ENCODE measurements at regions not wholly inside any gene's neighbourhood (a gene's known extent, or its start where the extent isn't known, plus 50 kb on each side); places are given as distances from the start of the nearest gene placed in this dataset.
"Not testable (repeated sequence)": the region's sequence is repeated elsewhere in the genome, so short reads cannot be mapped to it uniquely, and the experiment has no call there.

DNA sequence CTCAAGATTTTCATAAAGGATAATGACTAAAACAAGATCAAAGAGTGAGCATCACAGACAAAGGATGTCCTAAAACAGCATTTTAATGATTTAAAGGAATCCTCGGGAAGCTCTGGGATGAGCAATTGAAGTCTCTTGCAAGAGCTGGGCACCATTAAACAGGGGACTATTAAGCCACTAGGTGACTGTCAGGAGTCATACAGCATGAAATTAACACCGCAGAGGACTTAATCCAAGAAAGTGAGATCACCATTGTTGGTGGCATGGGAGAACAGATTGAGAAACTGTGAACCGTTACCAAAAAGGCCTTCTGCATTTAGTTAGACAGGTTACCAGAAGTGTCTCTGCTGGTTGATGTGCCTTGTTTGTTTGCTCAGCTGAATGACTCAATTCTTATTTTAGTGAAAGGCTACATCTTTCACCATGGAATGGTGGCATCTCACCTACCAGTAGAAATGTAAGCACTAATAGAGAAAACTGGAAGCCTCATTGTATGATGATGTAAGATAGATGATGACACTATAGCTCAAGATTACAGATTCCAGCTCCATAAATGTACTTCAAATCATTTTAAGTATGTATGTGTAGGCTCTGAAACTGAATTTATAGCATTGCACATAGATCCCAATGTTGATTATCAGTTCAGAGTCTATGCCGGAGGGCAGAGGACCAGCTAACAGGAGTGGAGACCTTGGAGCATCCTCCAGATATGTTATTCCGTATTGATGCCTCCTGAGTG, 427.6 kb downstream of the SUCLG1 start:
- peaks cover 6% of the 10 kb centered on the region for H3K4me1 Mint-ChIP-seq
- DNase-seq (no peak), ATAC-seq (no peak)
- no peaks in the 10 kb centered on the region for H3K27me3 Mint-ChIP-seq
- no peaks in the 10 kb centered on the region for H3K9me3 Mint-ChIP-seq
- no peak overlapping the region for H3K4me3 Mint-ChIP-seq
- no peak overlapping the region for H3K27ac Mint-ChIP-seq

DNA sequence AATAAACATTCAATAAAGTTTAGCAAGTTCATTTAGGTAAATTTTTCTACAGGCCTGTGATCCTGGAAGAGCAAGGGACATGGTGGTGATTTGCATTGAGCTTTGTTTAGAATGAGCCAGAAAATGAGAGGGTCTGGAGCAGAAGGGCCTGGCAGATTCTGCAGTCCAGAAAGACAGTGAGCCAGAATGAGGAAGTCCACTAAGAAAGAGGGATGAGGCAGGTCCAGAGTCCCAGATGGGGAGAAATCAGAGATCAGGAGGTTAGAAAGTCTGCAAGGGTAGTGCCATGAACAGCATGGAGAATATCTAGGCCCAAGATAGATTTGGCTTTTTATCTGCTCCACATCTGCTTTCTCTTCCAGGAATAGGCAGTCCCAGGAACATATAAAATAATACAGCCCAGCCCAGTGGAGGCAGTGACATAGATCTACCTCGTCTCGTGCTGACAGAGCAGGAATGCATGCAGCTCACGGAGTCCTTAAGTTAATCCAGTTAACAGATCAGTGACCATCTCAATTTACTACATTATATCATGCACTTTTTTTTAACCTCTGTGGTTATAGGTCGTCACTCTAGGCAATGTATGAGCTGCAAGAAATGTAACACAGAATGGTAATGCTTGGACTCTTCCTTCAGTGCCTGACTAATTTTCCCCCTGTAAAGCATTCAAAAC, 429.0 kb downstream of the SUCLG1 start:
- ATAC-seq (no peak), DNase-seq (no peak)
- Mint-ChIP-seq H3K9me3 (no peaks in the 10 kb centered on the region), H3K27ac (no peak overlapping the region), H3K4me1 (peaks cover 6% of the 10 kb centered on the region), H3K4me3 (no peak overlapping the region), H3K27me3 (no peaks in the 10 kb centered on the region)

DNA sequence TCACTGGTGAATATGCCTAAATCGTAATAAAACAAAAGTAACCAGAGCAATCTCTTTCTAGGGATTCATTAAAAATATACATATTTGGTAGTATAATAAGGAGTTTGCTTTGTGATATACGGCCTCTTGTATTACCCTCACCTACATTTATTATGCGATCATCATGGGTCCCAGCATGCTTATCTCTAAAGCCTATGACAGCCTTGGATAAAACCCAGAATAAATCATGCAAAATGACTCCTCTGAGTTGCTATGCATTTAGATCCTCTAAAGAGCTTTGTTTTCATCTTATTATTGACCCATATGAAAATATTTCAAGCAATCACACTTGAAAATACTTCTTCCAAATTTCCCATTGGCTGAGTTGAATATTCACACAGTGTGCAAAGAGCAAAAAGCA, 432.3 kb downstream of the SUCLG1 start:
- H3K4me3 Mint-ChIP-seq, result no peak overlapping the region
- DNase-seq (no peak), ATAC-seq (no peak)
- H3K27me3 Mint-ChIP-seq, result no peaks in the 10 kb centered on the region
- no peak overlapping the region for H3K27ac Mint-ChIP-seq
- no peaks in the 10 kb centered on the region for H3K4me1 Mint-ChIP-seq
- no peaks in the 10 kb centered on the region for H3K9me3 Mint-ChIP-seq

DNA sequence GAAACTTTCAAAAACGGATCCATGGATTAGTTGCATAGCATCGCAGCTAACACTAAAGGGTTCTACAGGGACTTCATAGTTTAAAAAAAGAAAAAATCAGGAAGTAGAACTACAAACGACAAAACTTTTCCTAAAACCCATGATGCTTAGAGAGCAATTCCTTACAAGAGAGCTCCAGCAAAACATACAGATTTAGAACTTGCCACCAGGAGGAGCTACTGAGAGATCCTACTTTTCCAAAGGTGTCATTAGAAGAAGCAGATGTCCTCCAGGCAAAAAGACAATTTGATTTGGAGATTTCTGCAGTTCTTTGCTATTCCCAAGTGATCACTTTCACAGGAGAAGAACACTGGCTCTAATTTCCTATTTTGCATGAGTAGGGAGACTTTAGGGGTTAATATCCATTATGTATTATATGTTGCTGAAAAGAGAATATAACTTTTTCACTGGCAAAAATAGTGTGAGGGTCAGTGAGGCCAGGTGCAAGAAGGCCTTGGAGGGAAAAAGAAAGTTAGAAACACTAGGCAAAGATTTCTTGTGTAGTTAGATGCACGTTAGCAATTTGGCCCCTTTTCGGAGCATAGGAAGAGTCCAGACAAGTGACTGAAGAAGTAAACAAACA, 436.2 kb downstream of the SUCLG1 start:
- H3K9me3 Mint-ChIP-seq, result no peaks in the 10 kb centered on the region
- no peak overlapping the region for H3K27ac Mint-ChIP-seq
- H3K4me3 Mint-ChIP-seq, result no peak overlapping the region
- DNase-seq, result no peak
- ATAC-seq, result no peak
- no peaks in the 10 kb centered on the region for H3K4me1 Mint-ChIP-seq
- H3K27me3 Mint-ChIP-seq, result no peaks in the 10 kb centered on the region

DNA sequence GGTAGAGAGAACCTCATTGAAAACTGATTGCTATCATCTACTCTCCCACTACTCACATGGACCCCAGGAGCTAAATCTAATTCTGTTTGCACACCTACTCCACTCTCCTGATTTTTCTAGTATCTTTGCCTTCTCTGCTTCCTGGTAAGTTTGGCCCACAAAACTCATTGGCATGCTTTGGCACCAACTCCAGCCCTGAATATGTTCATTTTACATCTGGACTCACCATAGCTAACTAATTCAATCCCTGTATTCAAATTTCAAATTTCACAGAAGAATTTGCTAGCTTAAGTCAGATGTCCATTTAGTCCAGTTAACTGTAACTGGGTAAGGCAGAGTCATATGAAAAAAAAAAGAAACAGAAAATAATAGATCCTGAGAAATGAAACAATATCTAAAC, 442.1 kb downstream of the SUCLG1 start:
- Mint-ChIP-seq H3K4me3 (no peak overlapping the region), H3K27ac (no peak overlapping the region), H3K27me3 (no peaks in the 10 kb centered on the region), H3K4me1 (no peaks in the 10 kb centered on the region), H3K9me3 (no peaks in the 10 kb centered on the region)
- DNase-seq (no peak), ATAC-seq (no peak)

DNA sequence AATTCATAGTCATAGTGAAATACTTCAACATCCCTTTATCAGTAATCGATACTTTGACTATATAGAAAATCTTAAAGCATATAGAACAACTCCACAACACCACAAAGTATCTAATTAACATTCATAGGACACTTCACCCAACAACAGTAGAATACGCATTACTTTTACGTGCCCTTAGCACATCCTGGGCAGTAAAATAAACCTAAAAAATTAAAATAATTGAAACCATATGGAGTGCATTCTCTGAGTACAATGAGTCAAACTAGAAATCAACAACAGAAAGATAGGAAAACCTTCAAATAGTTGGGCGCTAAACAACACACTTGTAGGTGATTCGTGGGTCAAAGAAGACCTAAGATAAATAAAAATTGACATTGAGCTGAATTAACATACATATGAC, 442.9 kb downstream of the SUCLG1 start:
- no peaks in the 10 kb centered on the region for H3K4me1 Mint-ChIP-seq
- no peaks in the 10 kb centered on the region for H3K9me3 Mint-ChIP-seq
- ATAC-seq (no peak), DNase-seq (no peak)
- H3K4me3 Mint-ChIP-seq, result no peak overlapping the region
- no peaks in the 10 kb centered on the region for H3K27me3 Mint-ChIP-seq
- H3K27ac Mint-ChIP-seq, result no peak overlapping the region

DNA sequence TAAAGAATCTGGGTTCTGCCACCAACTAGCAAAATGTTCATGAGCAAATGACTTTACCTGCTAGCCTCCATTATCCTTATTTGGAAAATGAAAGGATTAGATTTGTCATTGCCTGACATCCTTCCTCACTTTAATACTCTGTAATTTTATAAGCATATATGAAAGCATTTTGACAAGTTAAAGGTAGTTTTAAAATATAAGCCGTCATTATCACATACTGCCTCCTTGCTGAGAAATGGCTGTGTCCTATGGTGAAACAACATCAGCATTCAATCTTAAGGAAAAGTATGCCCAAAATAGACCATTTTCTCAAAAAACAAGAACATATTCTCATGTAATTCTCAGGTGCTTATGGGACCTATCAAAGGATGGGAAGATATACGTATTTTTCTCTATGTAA, 461.2 kb downstream of the SUCLG1 start:
- ATAC-seq, result no peak
- DNase-seq, result no peak
- H3K27ac Mint-ChIP-seq, result no peak overlapping the region
- H3K4me3 Mint-ChIP-seq, result no peak overlapping the region
- H3K27me3 Mint-ChIP-seq, result no peaks in the 10 kb centered on the region
- H3K9me3 Mint-ChIP-seq, result no peaks in the 10 kb centered on the region
- H3K4me1 Mint-ChIP-seq, result no peaks in the 10 kb centered on the region

DNA sequence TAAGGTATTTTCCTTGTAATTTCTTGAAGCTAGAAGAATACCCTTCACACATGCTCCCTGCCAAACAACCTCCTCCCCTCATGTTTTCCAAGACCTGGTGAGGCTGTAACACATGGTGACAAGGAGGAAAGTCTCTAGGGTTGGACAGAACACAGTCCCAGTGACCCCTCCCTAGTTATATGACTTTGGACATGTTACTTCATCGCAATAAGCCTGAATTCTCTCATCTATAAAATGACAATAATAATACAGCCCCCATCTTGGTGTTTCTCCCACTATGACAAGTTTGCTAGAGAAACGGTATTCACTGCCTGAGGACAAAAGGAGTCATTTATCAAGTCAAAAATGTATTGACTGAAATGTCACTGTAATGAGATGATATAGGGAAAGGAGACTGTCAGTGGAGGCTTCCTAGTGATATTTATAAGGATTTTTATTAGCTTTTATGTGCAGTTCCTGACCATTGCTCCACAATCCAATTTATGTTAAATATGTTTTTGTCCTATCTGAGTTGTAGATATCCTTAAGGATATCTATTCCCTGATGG, 464.4 kb downstream of the SUCLG1 start:
- Mint-ChIP-seq H3K27ac (peak overlapping the region in 1 of 2 donors; percentile 14), H3K9me3 (peaks cover 0 to 8% of the 10 kb centered on the region in 2 donors), H3K4me3 (no peak overlapping the region), H3K4me1 (no peaks in the 10 kb centered on the region), H3K27me3 (no peaks in the 10 kb centered on the region)
- ATAC-seq (no peak), DNase-seq (no peak)

DNA sequence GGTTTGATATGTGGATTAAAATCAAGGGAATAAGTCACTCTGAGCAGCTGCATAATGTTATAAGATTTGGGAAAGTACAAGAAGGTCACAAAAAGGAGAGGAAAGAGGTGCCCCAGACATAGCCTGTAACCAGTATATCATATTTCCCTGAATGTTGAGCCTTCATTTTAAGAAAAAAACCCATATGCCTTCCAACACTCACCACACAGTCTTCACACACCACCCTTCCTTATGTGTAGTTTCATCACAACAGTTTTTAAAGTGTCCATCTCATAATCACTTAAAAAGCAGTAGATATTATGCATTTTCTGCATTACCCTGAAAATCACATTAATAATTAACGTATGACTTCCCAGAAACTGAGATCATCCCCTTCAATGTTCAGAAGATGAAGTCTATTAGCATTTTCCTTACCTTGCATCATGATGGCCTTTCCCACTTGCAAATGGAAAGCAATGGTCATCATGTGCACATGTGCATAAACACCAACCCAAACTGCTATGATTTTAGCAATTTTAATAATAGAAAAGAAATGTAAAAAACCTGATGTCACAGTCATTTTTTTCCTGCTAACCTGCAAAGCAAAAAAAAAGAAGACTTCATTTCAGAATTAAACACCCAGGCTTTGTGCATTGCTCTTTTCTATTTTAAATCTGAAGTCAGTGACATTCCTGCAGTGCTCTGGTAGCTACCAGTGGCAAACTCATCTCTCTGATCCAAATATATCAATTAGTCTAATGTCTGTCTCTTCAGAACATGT, 465.0 kb downstream of the SUCLG1 start:
- no peaks in the 10 kb centered on the region for H3K4me1 Mint-ChIP-seq
- DNase-seq (no peak), ATAC-seq (no peak)
- no peaks in the 10 kb centered on the region for H3K27me3 Mint-ChIP-seq
- H3K27ac Mint-ChIP-seq, result no peak overlapping the region
- H3K9me3 Mint-ChIP-seq, result peaks cover 0 to 8% of the 10 kb centered on the region in 2 donors
- H3K4me3 Mint-ChIP-seq, result no peak overlapping the region

DNA sequence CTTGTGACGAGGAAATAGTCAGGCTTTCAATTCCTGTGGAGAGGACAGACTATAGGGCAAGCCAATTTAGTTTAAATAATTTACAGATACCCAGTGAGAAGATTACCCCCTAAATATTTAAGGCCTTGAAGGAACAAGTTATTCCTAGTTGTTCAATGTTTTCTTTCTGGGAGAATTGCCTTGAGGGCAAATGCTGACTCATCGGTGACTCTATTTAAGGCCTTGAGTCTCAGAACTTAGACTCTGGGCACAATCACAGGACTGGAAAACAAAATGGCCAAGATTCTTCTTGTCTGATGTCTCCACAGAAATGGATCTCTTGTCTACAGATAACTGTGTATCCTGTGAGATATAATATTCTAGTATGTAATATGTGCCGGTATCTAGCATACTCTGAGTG, 467.1 kb downstream of the SUCLG1 start:
- no peaks in the 10 kb centered on the region for H3K27me3 Mint-ChIP-seq
- no peaks in the 10 kb centered on the region for H3K4me1 Mint-ChIP-seq
- no peak overlapping the region for H3K4me3 Mint-ChIP-seq
- DNase-seq (no peak), ATAC-seq (no peak)
- H3K27ac Mint-ChIP-seq, result no peak overlapping the region
- H3K9me3 Mint-ChIP-seq, result peaks cover 0 to 8% of the 10 kb centered on the region in 2 donors

DNA sequence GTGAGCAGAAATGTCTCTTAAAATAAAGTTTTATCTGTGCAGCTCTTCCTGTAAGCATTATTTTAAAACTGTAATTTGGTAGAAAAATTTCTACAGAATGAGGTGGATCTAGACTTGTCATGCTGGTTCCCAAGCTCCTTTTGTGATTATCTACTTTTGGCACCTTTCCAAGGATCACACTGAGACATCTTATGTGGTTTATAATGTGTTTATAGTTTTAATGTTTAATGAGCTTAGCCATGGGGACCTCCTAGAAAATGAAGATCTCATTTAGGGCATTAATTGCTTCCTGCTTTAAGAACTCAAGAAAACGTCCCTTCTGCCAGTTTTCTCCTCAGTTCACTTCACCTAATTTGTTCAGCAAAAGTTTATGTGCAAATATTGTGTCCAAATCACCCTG, 468.4 kb downstream of the SUCLG1 start:
- no peaks in the 10 kb centered on the region for H3K4me1 Mint-ChIP-seq
- H3K4me3 Mint-ChIP-seq, result no peak overlapping the region
- H3K9me3 Mint-ChIP-seq, result peaks cover 4 to 8% of the 10 kb centered on the region in 2 donors
- DNase-seq (no peak), ATAC-seq (no peak)
- H3K27me3 Mint-ChIP-seq, result no peaks in the 10 kb centered on the region
- no peak overlapping the region for H3K27ac Mint-ChIP-seq

DNA sequence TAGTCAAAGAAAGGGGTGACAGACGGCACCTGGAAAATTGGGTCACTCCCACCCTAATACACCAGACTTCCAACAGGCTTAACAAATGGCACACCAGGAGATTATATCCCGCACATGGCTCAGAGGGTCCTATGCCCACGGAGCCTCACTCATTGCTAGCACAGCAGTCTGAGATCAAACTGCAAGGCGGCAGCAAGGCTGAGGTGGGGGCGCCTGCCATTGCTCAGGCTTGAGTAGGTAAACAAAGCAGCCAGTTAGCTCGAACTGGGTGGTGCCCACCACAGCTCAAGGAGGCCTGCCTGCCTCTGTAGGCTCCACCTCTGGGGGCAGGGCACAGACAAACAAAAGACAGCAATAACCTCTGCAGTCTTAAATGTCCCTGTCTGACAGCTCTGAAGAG, 482.5 kb downstream of the SUCLG1 start:
- ATAC-seq, H3K4me3 Mint-ChIP-seq, H3K27ac Mint-ChIP-seq, H3K27me3 Mint-ChIP-seq, DNase-seq, H3K4me1 Mint-ChIP-seq: not testable (repeated sequence)
- peaks cover 15 to 18% of the 10 kb centered on the region in 2 donors for H3K9me3 Mint-ChIP-seq

DNA sequence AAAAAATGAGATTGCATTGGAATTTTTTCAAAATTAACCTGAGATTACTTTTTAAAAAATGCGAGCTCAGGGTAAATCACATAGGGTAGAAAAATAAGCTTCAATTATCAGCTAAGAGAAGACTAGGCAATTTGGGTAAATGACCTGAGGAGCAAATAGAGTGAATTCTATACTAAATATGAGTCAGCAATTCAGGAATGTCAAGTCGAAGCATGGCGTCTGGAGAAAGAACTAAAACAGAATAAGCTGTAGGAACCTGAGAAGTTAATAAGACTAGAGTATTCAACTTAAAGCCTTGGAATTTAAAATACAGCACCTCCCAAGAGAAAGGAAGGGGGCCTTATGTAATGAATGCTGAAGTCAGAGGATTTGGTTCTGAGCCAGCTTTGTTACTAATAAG, 487.0 kb downstream of the SUCLG1 start:
- no peak overlapping the region for H3K4me3 Mint-ChIP-seq
- no peaks in the 10 kb centered on the region for H3K4me1 Mint-ChIP-seq
- H3K9me3 Mint-ChIP-seq, result peaks cover 9 to 13% of the 10 kb centered on the region in 2 donors
- ATAC-seq (no peak), DNase-seq (no peak)
- H3K27me3 Mint-ChIP-seq, result no peaks in the 10 kb centered on the region
- H3K27ac Mint-ChIP-seq, result no peak overlapping the region

DNA sequence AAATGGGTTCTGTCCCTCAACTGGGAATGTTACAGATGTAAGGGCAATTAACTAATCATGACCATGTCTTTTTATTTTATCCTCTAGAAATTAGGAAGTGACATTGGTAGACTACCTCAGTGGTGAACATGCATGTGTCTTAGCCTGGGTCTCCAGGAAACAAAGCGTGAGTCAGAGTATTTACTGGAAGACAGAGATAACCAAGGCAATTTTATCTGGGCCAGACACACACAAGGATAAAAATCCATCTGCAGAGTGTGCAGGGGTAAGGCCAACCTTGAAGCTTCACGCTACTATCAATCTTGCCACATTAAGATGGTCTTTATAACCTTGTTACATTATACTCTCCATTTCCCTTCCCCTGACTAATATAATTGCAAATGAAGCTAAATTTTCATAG, 487.5 kb downstream of the SUCLG1 start:
- H3K4me3 Mint-ChIP-seq, result no peak overlapping the region
- ATAC-seq (no peak), DNase-seq (no peak)
- no peak overlapping the region for H3K27ac Mint-ChIP-seq
- H3K9me3 Mint-ChIP-seq, result peaks cover 9 to 15% of the 10 kb centered on the region in 2 donors
- H3K27me3 Mint-ChIP-seq, result no peaks in the 10 kb centered on the region
- no peaks in the 10 kb centered on the region for H3K4me1 Mint-ChIP-seq

DNA sequence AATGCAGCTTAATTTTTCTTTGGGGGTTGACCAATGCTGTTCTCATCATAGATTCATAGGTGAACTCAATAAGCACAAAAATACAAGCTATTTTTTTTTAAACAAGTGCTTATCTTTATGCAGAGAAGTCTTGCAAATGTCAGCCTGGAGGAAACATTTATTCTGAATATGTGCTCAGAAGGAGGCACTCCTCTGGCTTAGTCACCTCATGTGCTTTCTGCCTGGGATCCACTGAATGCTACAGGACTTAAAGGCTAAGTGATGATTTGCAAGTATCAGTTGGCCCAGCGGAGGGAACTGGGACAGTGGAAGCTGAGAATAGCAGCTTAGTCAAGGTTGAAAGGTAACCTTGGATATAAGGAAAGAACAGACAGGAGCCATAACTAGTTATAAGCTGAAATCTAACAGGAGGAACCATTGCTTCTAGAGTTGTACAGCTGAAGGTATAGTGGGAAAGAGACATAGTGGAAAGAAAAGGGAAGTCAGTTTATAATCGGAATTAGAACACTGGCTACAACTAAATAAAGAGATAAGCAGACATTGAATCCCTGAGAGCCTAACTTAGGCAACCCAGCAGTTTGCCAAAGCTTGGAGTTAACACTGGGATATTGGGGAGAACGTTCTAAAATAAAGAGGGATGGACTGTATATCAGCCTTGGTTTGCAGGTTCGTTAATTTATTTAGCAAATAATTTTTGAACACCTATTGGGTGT, 488.7 kb downstream of the SUCLG1 start:
- Mint-ChIP-seq H3K9me3 (peaks cover 5 to 7% of the 10 kb centered on the region in 2 donors), H3K4me1 (no peaks in the 10 kb centered on the region), H3K4me3 (no peak overlapping the region), H3K27me3 (no peaks in the 10 kb centered on the region), H3K27ac (no peak overlapping the region)
- ATAC-seq (no peak), DNase-seq (no peak)

All from stimulated activated naive CD8-positive, alpha-beta T cell treated with anti-CD3 and anti-CD28 coated beads, Interleukin-15, amount 100 ng/mL, for 72 hours (primary cell).